Skeletal muscle cell (primary cell): ENCODE measurements at regions not wholly inside any gene's neighbourhood (a gene's known extent, or its start where the extent isn't known, plus 50 kb on each side); places are given as distances from the start of the nearest gene placed in this dataset.
"Not testable (repeated sequence)": the region's sequence is repeated elsewhere in the genome, so short reads cannot be mapped to it uniquely, and the experiment has no call there.

Source experiments
- DNase-seq: peaks from one replicate; pipeline ENCODE4 v3.0.0-alpha.2; 2010; ENCODE audit warnings: low read depth
- H3K4me3 ChIP-seq: 2 replicates; pipeline ENCODE4 v1.5.1; 2011; ENCODE audit warnings: low read depth, mild to moderate bottlenecking, control low read depth, low read length, moderate library complexity

DNA sequence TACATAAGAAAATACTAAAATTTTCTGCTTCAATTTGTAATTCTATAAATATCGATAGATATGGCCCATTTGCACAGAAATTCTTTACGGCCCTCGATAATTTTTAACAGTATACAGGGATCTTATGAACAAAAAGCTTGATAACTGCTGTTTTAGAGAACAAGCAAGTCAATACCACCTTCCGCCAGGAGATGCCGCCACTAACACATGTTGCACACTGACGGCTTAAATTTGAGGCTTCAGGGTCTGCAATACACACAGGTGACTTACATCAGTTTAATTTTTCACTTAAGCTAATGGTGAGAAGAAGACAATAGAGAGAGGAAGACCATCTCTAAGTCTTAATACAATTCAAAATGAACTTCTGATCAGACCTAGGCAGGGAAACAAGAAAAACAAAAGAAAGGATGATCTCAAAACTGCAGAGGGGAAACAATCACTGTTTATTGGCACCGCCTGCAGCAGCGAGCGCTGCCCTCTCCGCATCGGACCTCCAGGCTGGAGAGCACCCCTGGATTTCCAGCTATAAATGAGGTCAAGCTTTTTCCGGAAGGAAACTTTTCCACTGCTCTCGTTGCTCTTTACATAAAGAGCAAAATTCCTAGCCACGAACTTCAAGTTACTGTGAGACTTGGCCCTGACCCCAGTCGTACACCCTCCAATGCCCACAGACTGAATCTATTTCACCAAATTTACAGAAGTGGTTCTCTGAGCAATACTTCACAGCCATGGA is 53.9 kb downstream of the OTOR start:
- no peak for DNase-seq
- H3K4me3 ChIP-seq, result no peak overlapping the region

DNA sequence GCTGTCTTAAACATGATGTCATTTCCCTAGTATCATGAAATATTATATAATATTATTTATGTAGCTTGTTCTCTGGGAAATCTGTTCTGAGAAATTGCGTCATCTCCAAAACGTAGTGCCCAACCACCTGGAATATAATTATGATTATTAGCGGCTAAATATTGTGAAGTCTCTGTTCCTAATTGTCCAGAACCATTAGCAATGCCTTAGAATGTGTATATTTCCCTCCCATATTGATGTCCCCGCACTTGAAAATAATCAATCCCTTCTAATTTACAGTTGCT is 54.4 kb downstream of the OTOR start:
- DNase-seq, result no peak
- H3K4me3 ChIP-seq, result no peak overlapping the region

DNA sequence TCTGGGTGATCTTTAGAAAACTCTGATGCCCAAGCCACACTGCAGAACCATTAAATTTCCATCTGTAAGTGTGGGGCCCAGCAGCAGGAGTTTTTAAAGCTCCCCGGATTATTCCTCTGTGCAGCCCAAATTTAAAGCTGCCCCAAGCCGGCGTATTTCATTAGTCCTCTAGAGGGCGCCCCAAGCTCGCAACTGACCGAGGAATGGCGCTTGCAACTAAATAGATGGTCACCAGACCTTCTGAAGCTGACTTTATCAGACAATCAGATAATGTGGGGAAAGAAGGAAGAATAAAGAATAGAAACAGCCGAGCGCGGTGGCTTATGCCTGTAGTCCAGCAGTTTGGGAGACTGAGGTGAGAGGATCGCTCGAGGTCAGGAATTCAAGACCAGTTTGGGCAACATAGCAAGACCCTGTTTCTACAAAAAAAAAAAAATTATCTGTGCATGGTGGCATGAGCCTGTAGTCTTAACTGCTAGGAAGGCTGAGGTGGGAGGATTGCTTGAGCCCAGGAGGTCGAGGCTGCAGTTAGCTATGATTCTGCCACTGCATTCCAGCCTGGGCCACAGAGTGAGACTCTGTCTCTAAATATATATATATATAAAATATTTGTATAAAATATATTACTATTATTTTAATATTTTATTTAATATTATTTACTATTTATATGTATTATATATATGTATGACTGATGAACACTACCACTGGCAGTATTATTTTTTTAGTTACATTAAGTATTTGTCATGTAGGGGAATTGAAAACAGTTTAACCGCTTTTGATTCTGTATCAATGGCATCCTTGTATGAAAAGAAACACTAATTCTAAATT is 56.0 kb downstream of the OTOR start:
- DNase-seq, result no peak
- no peak overlapping the region for H3K4me3 ChIP-seq

DNA sequence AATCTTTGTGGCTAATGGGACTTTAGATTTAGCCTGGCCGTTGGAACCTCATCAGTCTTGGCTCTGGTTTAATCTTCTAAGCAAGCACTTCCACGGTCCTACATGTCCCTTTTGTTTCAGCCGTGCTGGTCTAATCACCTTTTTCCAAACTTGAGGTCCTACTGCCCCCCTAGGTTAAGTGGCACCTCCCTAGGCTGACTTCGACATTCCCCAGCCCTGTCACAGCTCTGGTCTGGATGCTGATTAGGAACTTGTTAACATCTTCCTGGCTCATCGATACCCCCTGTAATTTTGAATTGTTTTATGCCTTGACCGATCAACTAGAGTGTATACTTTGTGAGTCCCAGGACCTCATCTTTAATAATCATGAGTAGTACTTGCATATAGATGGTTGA is 56.6 kb downstream of the OTOR start:
- no peak for DNase-seq
- H3K4me3 ChIP-seq, result no peak overlapping the region

DNA sequence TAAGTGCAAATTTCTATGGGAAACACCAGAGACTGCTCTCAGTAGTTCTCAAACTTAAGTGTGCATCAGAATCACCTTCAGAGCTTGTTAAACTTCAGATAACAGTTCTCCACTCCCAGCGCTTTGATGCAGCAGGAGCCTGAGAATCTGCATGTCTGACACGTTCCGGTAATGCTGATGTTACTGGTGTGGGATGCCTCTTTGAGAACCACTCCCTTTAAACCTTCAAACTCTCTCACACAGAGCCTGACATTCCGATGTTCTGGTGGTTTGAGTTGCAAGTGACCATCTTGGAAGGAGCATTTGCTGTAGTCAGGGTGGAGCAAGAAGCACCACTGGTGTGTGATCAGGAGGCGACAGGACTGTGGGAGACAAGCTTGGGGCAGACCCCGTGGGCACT is 57.9 kb downstream of the OTOR start:
- no peak for DNase-seq

DNA sequence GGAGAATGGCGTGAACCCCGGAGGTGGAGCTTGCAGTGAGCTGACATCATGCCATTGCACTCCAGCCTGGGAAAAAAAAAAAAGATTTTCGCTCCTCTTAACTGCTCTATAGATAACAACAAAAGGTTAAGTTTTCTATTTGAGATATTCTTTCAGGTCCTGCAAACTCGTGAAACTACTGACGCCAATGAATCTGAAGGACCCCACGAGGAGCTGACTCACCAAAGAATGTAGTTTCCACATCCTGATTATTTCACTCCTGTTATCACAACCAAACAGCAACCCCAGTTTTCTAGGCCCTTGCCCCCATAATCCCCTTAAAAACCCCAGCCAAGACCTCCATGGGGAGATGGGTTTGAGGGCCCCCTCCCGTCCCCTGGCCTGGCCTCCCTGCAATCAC is 58.7 kb downstream of the OTOR start:
- DNase-seq, result no peak
- no peak overlapping the region for H3K4me3 ChIP-seq

More for the DNA sequence above, 57.9 kb downstream of the OTOR start:
- no peak overlapping the region for H3K4me3 ChIP-seq

DNA sequence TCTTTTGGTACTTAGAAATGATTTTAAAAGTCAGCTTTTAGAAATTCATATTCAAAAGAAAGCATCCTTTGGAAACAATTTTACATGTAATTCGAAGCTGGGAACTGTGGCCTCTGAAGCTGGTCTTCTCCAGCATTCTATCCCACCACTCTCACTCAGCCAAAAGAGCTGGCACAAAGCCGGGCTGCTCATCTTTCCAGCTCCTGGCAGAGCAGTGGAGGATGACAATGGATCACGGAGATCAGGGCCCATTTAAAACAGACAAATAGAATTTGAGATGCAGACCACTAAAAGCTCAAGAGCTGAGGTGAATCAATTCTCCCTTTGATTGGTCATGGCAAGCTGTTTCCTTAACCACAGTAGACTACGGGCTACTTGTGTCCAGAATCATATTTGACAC is 60.6 kb downstream of the OTOR start:
- no peak overlapping the region for H3K4me3 ChIP-seq
- DNase-seq, result no peak

DNA sequence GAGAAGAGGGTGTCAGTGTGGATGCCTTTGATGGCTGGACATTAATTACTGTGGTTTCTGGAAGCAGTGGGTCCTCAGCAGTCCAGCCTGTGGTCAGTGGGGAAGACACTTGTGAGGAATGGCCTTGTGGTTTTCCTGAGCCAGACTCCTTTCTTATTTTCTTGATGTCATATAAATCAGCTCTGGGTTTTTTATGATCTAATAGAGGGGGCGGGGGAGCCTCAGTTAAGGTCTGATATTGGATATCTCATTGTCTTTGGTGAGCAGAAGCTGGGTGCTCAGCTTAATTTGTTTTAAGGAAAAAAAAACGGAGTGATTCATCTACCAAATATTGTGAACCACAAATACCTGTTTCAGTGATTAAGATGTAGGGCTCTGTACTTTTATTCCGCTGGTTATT is 62.1 kb downstream of the OTOR start:
- no peak overlapping the region for H3K4me3 ChIP-seq
- DNase-seq, result no peak

DNA sequence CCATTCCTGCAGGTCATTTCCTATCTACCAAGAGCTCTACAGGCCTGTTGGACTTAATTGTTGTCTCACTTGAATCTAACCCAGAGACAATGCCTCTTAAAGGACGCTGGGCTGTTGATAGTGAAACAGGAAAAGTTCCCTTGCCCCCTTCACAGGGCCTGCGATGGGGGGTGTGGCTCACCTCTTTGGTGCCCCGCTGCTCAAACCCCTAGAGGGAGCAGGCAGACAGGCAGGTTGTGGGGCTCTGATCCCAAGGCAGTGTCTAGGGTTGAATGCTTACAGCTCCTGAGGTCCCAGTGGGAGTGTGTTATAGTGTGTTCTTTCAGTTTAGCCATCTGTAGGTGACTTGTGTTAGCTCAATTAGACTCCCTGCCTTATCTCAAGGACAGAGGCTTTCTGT is 68.0 kb downstream of the OTOR start:
- no peak overlapping the region for H3K4me3 ChIP-seq
- no peak for DNase-seq

DNA sequence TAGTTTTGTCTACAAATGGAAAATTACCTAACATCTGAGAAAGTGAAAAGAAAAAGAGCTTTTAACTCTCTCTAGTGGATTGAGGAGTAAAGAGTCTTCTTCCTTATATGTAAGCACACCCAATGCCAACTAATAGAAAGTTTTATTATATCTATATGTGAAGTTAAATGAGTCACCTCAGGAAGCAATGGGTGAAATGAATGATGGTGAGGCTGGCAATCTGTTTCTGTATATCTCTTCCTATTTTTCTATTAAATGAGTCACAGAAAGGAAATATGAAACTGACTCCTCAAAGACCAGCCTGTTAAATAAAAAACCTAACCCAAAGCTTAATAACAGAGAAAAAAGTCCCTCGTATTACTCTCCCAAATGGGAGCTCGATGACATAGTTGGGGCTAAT is 71.3 kb downstream of the OTOR start:
- H3K4me3 ChIP-seq, result no peak overlapping the region
- no peak for DNase-seq

DNA sequence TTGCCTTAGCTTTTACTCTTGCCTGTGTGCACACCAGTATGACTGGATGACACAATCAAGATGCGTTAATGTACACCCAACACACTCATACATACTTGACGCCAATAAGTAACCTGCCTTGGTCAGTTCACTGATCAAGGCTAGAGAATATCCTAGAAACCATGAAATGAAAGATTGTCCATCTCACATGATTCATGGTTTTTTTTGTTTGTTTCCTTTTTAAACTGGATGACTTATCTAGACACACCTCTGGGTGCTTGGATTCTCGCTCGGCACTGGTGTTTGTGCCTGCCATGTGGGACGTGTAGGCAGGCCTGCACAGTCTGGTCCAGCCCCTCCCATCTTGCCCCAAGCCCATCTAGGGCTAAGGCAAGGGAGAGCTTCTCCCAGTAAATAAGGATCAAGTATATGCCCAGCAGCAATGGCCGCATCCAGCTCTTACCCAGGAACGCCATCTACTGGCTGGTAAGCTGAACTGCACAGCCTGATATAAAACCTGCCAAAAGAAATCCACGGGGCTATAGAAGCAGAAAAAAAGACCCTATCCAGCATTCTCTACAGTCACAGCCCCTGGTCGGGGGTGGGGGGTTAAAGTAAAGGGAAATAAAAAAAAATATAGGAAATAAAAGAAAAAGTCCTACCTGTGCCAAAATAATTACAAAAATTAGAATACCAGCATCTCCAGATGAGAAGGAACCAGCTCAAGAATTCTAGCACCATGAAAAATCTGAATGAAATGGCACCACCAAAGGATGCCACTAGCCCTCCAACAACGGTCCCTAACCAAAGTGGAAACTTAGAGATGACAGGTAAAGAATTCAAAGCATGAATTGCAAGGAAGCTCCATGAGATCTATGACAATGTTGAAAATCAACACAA is 73.3 kb downstream of the OTOR start:
- no peak overlapping the region for H3K4me3 ChIP-seq
- DNase-seq, result no peak

DNA sequence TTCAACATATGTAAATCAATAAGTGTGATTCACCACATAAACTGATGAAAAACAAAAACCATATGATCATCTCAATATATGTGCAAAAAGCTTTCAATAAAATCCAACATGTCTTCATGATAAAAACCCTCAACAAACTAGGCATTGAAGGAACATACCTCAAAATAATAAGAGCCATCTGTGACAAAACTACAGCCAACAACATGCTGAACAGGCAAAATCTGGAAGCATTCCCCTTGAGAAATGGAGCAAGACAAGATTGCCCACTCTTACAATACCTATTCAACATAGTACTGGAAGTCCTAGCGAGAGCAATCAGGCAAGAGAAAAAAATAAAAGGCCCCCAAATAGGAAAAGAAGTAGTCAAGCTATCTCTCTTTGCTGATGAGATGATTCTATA is 76.5 kb downstream of the OTOR start:
- no peak for DNase-seq
- H3K4me3 ChIP-seq, result no peak overlapping the region

DNA sequence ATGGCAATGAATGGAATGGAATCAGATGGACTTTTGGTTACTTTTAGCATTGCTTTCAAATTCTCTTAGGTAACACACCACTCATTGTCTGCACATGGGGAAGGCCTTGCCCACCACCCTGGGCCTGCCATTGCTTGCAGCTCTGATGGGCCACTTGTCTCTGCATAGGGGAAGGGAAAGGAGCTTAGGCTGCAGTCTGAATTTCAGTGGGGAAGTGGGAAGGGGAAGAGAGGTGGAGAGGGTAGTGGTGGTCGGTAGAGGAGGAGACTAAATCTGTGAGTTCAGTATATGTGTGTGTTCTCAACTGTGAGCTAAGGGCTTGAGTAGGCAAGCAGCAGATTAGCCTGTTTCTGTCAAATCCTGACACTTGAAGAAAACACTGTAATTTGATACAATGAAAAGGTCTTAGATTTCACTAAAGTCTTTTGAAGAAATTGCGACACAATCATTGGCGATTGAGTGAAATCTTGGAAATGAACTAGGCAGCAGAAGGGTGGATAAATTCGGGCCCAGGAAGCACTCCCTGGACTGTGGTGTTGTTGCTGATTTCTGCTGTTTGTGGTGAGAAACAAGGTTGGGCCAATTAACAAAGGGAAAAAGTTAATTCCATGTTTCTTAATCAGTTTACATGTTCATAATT is 80.6 kb downstream of the OTOR start:
- H3K4me3 ChIP-seq, result no peak overlapping the region
- DNase-seq, result no peak

DNA sequence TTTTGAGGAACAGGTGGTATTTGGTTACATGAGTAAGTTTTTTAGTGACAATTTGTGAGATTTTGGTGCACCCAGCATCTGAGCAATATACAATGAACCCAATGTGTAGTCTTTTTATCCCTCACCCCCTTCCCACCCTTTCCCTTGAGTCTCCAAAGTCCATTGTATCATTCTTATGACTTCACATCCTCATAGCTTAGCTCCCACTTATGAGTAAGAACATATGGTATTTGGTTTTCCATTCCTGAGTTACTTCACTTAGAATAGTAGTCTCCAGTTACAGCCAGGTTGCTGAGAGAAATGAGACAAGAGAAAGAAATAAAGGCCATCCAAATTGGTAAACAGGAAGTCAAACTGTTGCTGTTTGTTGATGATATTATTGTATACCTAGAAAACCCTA is 87.5 kb downstream of the OTOR start:
- peak; percentile 25 for DNase-seq
- not testable (repeated sequence) for H3K4me3 ChIP-seq

DNA sequence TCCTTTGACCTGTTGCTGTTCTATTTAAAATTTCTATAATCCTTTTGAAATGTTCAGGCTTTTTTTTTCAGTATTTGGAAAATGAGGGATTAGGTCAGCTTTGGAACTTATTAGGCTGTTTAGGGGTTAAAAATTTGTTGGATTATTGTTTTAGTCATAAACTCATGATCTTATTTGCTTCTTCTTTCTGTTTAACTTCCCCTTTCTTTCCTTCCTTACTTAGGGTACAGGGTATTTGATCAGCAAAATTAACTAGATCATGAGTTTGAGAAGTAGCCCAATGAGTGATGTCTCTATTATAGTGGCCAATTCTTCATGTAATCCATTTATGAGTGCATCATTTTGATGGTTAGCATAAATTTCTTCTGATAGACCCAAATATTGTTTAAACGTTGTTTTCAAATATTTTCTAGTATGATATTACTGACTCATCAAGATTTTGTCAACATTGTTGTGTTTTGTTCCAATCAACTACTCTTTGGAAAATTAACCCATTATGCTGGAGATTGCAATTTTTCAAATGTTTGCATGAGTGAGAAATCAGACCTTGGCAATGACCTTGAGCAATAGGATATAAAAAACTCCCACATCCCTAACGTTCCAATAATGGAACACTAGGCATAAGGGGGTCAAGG is 94.4 kb downstream of the OTOR start:
- H3K4me3 ChIP-seq, result no peak overlapping the region
- DNase-seq, result no peak

DNA sequence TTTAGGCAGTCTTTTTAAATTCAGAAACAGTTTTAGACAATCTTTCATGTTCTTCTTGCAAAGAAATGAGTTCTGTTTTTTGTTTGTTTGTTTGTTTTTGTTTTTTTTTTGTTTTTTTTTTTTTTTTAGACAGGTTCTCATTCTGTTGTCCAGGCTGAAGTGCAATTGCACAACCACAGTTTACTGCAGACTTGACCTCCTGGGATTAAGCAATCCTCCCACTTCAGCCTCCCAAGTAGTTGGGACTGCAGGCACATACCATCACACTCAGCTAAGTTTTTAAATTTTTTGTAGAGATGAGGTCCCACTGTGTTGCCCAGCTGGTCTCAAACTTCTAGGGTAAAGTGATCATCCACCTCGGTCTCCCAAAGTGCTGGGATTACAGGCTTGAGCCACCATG is 96.2 kb downstream of the OTOR start:
- DNase-seq, result no peak
- no peak overlapping the region for H3K4me3 ChIP-seq

DNA sequence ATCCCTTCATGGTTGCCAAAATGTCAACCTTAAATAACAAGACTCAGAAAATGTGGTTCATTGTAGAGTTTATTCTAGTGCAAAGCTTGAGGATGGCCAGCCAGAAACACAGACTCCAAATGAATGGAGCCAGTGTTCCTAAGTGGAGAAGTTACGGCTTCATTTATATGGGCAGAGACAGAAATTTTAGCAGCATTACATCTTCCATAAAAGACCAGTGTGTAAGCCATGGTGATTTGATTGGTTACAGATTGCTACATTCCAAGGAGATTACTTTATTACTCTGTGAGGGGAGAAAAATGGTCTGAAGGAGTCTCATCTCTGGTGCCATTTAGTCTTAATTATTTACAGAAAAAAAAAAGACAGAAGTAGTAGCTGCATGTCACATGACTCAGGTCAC is 97.8 kb downstream of the OTOR start:
- no peak for DNase-seq
- no peak overlapping the region for H3K4me3 ChIP-seq

DNA sequence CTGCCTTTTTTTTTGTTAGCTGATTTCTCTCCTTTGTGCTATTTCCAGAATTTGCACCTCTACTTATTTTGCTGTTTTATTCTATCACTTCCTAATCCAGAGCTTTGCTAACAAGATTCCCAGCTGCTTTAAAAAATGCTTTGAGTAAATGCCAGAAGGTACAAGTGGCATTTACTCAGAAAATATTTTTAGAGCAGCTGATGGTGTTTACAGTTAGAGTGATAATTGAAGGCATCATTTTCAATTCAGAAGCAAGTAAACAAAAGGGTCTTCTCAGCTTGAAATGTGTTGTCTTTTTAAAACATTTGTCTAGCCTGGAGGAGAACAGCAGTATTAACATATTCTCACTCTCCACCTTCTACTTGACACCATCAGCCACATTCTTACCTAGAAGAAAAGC is 99.9 kb downstream of the OTOR start:
- no peak overlapping the region for H3K4me3 ChIP-seq

DNA sequence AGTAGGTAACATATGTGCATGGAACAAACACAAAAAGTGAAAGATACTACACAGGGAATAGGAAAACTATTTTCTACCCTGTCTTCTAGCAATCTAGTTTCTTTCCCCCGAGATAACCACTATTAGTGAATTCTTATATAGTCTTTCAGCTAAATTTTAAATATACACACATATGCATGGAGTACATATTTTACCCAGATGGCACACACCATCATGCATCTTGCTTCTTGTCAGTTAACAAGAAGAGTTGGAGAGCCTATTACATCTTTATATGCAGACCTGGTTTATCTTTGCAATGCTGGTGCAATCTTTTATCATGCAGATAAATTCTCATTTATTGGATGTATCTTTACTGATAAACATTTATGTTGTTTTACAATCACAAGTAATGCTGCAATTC is 100.4 kb downstream of the OTOR start:
- no peak for DNase-seq
- no peak overlapping the region for H3K4me3 ChIP-seq

More for the DNA sequence above, 99.9 kb downstream of the OTOR start:
- DNase-seq, result no peak
